GM12874 (cell line): ENCODE measurements at regions not wholly inside any gene's neighbourhood (a gene's known extent, or its start where the extent isn't known, plus 50 kb on each side); places are given as distances from the start of the nearest gene placed in this dataset.

Experiments used
- TF ChIP-seq, protein P1 (sequence below): IDR thresholded peaks from 2 replicates; pipeline ENCODE4 v1.5.1; 2011; ENCODE audit warnings: low read depth, mild to moderate bottlenecking, control low read depth, low read length, moderate library complexity; ENCODE audit not compliant: insufficient read depth

DNA sequence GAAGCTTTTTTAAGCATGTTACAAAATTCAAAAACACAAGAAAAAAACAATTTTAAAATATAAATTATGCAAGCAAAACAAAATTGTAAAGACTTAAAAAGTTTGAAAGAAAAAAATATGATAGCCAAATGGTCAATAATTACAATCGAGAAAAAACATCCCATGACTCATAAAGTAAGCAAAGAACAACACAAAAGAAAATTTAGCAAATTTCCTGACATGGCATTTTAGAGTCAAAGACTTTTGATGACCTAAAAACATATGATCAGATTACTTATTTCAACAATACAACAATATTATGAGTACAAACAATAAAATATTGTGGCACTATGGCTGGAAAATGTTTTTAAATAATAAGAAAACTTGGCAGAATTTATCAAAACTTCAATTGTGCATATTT, 312.1 kb upstream of the MEOX2 start:
- TF ChIP-seq, protein P1, sequence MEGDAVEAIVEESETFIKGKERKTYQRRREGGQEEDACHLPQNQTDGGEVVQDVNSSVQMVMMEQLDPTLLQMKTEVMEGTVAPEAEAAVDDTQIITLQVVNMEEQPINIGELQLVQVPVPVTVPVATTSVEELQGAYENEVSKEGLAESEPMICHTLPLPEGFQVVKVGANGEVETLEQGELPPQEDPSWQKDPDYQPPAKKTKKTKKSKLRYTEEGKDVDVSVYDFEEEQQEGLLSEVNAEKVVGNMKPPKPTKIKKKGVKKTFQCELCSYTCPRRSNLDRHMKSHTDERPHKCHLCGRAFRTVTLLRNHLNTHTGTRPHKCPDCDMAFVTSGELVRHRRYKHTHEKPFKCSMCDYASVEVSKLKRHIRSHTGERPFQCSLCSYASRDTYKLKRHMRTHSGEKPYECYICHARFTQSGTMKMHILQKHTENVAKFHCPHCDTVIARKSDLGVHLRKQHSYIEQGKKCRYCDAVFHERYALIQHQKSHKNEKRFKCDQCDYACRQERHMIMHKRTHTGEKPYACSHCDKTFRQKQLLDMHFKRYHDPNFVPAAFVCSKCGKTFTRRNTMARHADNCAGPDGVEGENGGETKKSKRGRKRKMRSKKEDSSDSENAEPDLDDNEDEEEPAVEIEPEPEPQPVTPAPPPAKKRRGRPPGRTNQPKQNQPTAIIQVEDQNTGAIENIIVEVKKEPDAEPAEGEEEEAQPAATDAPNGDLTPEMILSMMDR, result no peak

DNA sequence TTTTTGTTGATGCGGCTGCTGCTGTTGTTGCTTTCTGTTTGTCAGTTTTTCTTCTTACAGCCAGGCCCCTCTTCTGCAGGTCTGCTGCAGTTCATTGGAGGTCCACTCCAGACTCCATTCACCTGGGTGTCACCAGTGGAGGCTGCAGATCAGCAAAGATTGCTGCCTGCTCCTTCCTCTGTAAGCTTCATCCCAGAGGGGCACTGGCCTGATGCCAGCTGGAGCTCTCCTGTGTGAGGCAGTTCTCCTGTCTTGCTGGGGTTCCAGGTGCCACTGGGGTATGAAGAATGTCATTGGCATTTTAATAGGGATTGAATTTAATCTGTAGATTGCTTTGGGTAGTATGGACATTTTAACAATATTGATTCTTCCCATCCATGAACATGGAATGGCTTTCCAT, 308.5 kb upstream of the MEOX2 start:
- TF ChIP-seq, protein P1, result no peak

DNA sequence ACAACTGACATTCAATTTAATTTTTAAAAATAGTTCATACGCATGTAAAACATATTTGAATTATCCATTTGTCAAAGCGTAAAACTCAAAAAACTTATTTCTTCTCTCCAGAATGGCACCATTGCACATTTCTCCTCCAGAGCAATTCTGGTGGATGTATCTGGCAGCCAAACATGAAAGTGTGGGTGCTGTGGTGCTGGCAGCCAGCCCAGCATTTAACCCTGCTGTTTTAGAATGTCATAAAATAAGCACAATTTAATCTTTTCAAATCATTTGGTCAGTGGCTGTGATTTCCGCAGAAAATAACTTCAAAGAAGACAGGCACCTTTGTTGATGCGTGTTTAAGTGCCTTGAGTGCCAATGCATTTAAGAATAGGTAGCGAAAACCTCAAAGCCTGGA, 302.7 kb upstream of the MEOX2 start:
- TF ChIP-seq, protein P1, result no peak

DNA sequence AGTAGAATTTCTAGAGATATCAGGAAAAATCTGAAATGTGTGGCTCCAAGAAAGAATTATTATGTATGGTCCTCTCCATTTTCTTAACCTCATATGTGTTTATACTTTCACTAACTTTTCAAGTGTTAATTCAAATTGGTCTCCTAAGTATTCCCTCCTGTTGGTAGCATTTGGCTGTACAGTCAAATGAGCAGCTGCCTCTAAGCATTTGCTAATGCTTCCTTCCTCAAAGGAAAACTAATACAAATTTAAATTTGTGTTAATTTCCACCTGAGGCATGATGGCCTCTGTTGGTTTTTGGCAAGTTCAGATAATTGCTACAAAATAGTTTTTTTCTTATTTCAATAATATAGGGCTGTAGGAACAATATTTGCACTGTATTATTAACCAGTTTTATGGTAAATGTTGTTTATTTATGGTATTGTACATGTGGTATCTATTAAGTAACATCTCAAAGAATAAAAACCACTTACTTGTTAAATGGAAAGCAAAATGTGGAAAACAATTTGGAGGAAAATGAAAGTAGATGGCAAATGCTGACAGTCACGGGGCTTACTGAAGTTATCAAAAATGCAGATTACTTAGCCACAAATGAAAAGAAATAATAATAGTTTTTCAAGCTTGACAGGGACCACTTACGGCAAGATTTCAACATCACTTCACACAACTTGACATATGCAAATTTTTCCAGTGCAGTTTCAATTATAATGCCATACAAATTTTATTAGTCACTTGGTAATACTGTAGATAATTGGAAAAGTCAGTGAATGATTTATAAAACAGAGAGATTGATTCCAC, 299.3 kb upstream of the MEOX2 start:
- TF ChIP-seq, protein P1, result no peak

DNA sequence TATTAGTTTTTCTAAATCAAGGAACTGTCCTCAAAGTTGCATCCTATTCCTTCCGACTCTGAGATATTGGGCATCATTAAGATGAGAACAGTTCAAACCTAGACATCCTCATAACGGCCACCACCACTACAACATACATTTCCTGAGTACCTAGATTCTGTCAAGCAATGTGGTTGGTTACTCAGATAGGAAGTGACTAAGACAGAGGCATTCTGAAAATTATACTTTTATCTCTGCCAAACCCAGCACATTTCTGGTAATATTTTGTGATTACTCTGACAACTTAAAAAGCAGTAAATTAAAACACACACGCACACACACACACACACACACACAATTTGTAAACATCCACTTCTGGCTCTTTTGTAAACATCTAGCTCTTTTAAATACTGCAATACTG, 291.2 kb upstream of the MEOX2 start:
- TF ChIP-seq, protein P1, result no peak

DNA sequence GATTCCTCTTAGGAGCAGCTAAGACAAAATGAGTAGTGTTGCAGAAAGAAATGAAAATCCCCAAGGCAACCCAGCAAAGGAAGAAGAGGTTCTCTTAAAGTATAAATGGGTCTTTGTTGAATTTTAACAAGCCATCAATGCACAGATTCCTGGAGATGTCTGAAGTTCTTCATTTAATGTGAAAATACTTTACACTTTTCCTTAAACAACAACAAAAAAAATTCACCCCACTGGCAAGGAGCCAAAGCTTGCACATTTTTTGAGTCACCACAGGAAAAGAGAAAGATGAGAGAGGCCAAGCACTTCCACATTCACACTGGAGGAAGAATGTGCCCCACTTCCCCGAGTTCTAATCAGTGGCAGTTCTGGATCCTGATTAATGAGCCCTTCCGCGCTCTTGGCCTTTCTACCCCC, 286.4 kb upstream of the MEOX2 start:
- TF ChIP-seq, protein P1, result no peak

DNA sequence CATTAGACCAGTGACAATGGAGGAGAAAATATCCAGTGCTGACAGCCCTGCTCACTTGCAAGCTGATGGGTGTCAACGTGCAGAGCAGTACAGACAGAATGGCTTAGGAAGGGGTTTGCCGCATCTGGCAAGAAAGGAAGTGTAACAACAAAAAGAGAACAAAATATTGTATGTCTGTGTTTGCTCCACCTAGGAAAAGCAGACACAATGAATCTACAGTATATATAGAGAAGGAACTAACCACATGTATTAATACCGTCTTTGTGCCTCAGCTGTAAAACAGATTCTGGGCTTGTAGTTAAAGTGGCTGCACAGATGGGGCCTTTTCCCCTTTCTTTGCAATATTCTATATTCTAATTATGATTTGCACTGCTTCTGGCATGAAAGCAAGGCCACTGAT, 281.1 kb upstream of the MEOX2 start:
- TF ChIP-seq, protein P1, result no peak
